GM23338 (cell line): ENCODE measurements at regions not wholly inside any gene's neighbourhood (a gene's known extent, or its start where the extent isn't known, plus 50 kb on each side); places are given as distances from the start of the nearest gene placed in this dataset.

ENCODE experiments used
- ATAC-seq: fragments of 200-7000 bp; cut with Tn5 transposase; 3 replicates; pipeline ENCODE4 v1.9.1; 2020
- DNase-seq: peaks from one replicate; pipeline ENCODE4 v3.0.0-alpha.2; 2015; ENCODE audit warnings: low spot score
- H2AFZ ChIP-seq: fragments of 200-600 bp; sonication (generic); 2 replicates; pipeline ENCODE4 v1.8.0; 2016; ENCODE audit warnings: antibody characterized with exemption, mild to moderate bottlenecking, moderate library complexity
- H3F3A ChIP-seq: fragments of 200-600 bp; sonication (generic); replicated peaks from 2 replicates; pipeline ENCODE4 v1.8.0; 2017; ENCODE audit warnings: antibody characterized with exemption, mixed run types, low read depth
- H3K27ac ChIP-seq: fragments of 200-600 bp; sonication (generic); 2 replicates; pipeline ENCODE4 v1.6.1; 2016; ENCODE audit warnings: low read depth
- H3K27me3 ChIP-seq: fragments of 200-600 bp; sonication (generic); 2 replicates; pipeline ENCODE4 v1.8.0; 2016; ENCODE audit warnings: mild to moderate bottlenecking, mixed run types, moderate library complexity; ENCODE audit not compliant: insufficient read depth
- H3K36me3 ChIP-seq: fragments of 200-600 bp; sonication (generic); 2 replicates; pipeline ENCODE4 v1.8.0; 2016; ENCODE audit warnings: mild to moderate bottlenecking; ENCODE audit not compliant: insufficient read depth
- H3K4me1 ChIP-seq: fragments of 200-600 bp; sonication (generic); 2 replicates; pipeline ENCODE4 v1.8.0; 2016; ENCODE audit warnings: mild to moderate bottlenecking, moderate library complexity; ENCODE audit not compliant: insufficient read depth
- H3K4me2 ChIP-seq: fragments of 200-600 bp; sonication (generic); 2 replicates; pipeline ENCODE4 v1.7.1; 2017; ENCODE audit warnings: mixed run types
- H3K4me3 ChIP-seq: fragments of 200-600 bp; sonication (generic); 2 replicates; pipeline ENCODE4 v1.6.1; 2016; ENCODE audit warnings: mixed run types
- H3K79me2 ChIP-seq: fragments of 200-600 bp; sonication (generic); replicated peaks from 2 replicates; pipeline ENCODE4 v1.8.0; 2017; ENCODE audit warnings: mild to moderate bottlenecking; ENCODE audit not compliant: insufficient read depth
- H3K9me2 ChIP-seq: fragments of 200-600 bp; sonication (generic); 2 replicates; pipeline ENCODE4 v1.8.0; 2017; ENCODE audit not compliant: insufficient read depth
- H4K20me1 ChIP-seq: fragments of 200-600 bp; sonication (generic); replicated peaks from 2 replicates; pipeline ENCODE4 v1.8.0; 2017; ENCODE audit warnings: mild to moderate bottlenecking; ENCODE audit not compliant: insufficient read depth
- H3K27ac Mint-ChIP-seq: 2 replicates; pipeline ENCODE4 v1.8.0; 2020; ENCODE audit warnings: inconsistent platforms, mild to moderate bottlenecking, moderate library complexity, mixed read lengths
- H3K27me3 Mint-ChIP-seq: 3 replicates; pipeline ENCODE4 v1.8.0; 2022; ENCODE audit warnings: low read depth, mild to moderate bottlenecking, moderate library complexity, mixed read lengths, inconsistent platforms; ENCODE audit not compliant: insufficient read depth, poor library complexity
- H3K36me3 Mint-ChIP-seq: 3 replicates; pipeline ENCODE4 v1.8.0; 2021; ENCODE audit warnings: low read depth, mild to moderate bottlenecking, inconsistent platforms, moderate library complexity, mixed read lengths
- H3K4me1 Mint-ChIP-seq: 3 replicates; pipeline ENCODE4 v1.8.0; 2020; ENCODE audit warnings: mild to moderate bottlenecking, inconsistent platforms, mixed read lengths
- H3K4me3 Mint-ChIP-seq: 3 replicates; pipeline ENCODE4 v1.8.0; 2021; ENCODE audit warnings: moderate library complexity, mild to moderate bottlenecking, inconsistent platforms, mixed read lengths
- H3K9me3 Mint-ChIP-seq: 3 replicates; pipeline ENCODE4 v1.8.0; 2020; ENCODE audit warnings: moderate library complexity, mild to moderate bottlenecking, inconsistent platforms, mixed read lengths
- CREB1 ChIP-seq: fragments of 250-450 bp; sonication (Bioruptor Pico); IDR thresholded peaks from 2 replicates; pipeline ENCODE4 v1.5.0; 2020; ENCODE audit warnings: low read depth, mild to moderate bottlenecking, moderate library complexity
- EZH2 ChIP-seq: fragments of 200-600 bp; sonication (generic); IDR thresholded peaks from one replicate; pipeline ENCODE4 v1.8.0; 2017; ENCODE audit warnings: antibody characterized with exemption, mild to moderate bottlenecking, low read depth; ENCODE audit not compliant: unreplicated experiment
- EZH2phosphoT487 ChIP-seq: fragments of 200-600 bp; sonication (generic); IDR thresholded peaks from one replicate; pipeline ENCODE4 v1.8.1; 2018; ENCODE audit warnings: antibody characterized with exemption; ENCODE audit not compliant: unreplicated experiment
- JUNB ChIP-seq: IDR thresholded peaks from one replicate; pipeline ENCODE4 v1.6.1; 2016; ENCODE audit warnings: antibody characterized with exemption; ENCODE audit not compliant: unreplicated experiment
- NANOG ChIP-seq: IDR thresholded peaks from 2 replicates; pipeline ENCODE4 v1.6.1; 2016; ENCODE audit warnings: antibody characterized with exemption, borderline replicate concordance
- POLR2AphosphoS5 ChIP-seq: IDR thresholded peaks from 2 replicates; pipeline ENCODE4 v1.6.1; 2016; ENCODE audit warnings: antibody characterized with exemption, low read depth
- STAT1 ChIP-seq: IDR thresholded peaks from one replicate; pipeline ENCODE4 v1.6.1; 2016; ENCODE audit warnings: antibody characterized with exemption; ENCODE audit not compliant: unreplicated experiment
- ZNF114 ChIP-seq: fragments of 250-450 bp; sonication (Bioruptor Pico); IDR thresholded peaks from 2 replicates; pipeline ENCODE4 v1.5.0; 2020; ENCODE audit warnings: mild to moderate bottlenecking, moderate library complexity
- ZNF331 ChIP-seq: fragments of 250-450 bp; sonication (Bioruptor Pico); IDR thresholded peaks from 2 replicates; pipeline ENCODE4 v1.5.0; 2020; ENCODE audit warnings: low read depth, mild to moderate bottlenecking, moderate library complexity
- TF ChIP-seq, protein P1 (sequence below): fragments of 250-450 bp; sonication (Bioruptor Pico); IDR thresholded peaks from 2 replicates; pipeline ENCODE4 v1.5.0; 2020; ENCODE audit warnings: mild to moderate bottlenecking, moderate library complexity
- TF ChIP-seq, protein P2 (sequence below), 2 experiments: fragments of 200-600 bp in 1 of 2; sonication (generic) in 1 of 2; conservative IDR thresholded peaks; 2 replicates each; pipeline versions ENCODE4 v1.5.1 to v1.6.1; 2016 to 2017; ENCODE audit warnings: antibody characterized with exemption in 2 of 2, low read depth in 2 of 2, mild to moderate bottlenecking in 2 of 2, moderate library complexity in 1 of 2
- TF ChIP-seq, protein P3 (sequence below): IDR thresholded peaks from 2 replicates; pipeline ENCODE4 v1.6.1; 2016; ENCODE audit warnings: antibody characterized with exemption
- TF ChIP-seq, protein P4 (sequence below): IDR thresholded peaks from one replicate; pipeline ENCODE4 v1.6.1; 2018; ENCODE audit warnings: antibody characterized with exemption; ENCODE audit not compliant: unreplicated experiment

DNA sequence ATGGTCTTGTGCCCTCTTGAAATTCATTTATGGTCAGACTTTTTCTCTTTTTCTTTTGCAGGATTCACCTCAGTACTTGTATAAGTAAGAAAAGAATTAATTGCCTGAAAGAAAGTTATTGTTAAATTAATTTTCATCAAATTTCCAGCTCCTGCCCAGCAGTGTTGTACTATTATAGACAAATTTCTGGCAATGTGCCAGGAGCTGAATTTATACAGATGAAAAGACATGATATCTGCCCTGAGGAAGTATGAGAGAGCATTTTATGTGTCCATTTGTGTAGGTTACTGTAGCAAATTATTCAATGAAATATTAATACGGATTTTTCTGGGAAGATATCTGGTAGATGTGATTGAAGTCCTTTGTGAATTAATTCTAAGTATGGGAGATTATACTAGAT, 2371.5 kb upstream of the TENM3 start:
- no peak for TF ChIP-seq JUNB
- TF ChIP-seq, protein P1, sequence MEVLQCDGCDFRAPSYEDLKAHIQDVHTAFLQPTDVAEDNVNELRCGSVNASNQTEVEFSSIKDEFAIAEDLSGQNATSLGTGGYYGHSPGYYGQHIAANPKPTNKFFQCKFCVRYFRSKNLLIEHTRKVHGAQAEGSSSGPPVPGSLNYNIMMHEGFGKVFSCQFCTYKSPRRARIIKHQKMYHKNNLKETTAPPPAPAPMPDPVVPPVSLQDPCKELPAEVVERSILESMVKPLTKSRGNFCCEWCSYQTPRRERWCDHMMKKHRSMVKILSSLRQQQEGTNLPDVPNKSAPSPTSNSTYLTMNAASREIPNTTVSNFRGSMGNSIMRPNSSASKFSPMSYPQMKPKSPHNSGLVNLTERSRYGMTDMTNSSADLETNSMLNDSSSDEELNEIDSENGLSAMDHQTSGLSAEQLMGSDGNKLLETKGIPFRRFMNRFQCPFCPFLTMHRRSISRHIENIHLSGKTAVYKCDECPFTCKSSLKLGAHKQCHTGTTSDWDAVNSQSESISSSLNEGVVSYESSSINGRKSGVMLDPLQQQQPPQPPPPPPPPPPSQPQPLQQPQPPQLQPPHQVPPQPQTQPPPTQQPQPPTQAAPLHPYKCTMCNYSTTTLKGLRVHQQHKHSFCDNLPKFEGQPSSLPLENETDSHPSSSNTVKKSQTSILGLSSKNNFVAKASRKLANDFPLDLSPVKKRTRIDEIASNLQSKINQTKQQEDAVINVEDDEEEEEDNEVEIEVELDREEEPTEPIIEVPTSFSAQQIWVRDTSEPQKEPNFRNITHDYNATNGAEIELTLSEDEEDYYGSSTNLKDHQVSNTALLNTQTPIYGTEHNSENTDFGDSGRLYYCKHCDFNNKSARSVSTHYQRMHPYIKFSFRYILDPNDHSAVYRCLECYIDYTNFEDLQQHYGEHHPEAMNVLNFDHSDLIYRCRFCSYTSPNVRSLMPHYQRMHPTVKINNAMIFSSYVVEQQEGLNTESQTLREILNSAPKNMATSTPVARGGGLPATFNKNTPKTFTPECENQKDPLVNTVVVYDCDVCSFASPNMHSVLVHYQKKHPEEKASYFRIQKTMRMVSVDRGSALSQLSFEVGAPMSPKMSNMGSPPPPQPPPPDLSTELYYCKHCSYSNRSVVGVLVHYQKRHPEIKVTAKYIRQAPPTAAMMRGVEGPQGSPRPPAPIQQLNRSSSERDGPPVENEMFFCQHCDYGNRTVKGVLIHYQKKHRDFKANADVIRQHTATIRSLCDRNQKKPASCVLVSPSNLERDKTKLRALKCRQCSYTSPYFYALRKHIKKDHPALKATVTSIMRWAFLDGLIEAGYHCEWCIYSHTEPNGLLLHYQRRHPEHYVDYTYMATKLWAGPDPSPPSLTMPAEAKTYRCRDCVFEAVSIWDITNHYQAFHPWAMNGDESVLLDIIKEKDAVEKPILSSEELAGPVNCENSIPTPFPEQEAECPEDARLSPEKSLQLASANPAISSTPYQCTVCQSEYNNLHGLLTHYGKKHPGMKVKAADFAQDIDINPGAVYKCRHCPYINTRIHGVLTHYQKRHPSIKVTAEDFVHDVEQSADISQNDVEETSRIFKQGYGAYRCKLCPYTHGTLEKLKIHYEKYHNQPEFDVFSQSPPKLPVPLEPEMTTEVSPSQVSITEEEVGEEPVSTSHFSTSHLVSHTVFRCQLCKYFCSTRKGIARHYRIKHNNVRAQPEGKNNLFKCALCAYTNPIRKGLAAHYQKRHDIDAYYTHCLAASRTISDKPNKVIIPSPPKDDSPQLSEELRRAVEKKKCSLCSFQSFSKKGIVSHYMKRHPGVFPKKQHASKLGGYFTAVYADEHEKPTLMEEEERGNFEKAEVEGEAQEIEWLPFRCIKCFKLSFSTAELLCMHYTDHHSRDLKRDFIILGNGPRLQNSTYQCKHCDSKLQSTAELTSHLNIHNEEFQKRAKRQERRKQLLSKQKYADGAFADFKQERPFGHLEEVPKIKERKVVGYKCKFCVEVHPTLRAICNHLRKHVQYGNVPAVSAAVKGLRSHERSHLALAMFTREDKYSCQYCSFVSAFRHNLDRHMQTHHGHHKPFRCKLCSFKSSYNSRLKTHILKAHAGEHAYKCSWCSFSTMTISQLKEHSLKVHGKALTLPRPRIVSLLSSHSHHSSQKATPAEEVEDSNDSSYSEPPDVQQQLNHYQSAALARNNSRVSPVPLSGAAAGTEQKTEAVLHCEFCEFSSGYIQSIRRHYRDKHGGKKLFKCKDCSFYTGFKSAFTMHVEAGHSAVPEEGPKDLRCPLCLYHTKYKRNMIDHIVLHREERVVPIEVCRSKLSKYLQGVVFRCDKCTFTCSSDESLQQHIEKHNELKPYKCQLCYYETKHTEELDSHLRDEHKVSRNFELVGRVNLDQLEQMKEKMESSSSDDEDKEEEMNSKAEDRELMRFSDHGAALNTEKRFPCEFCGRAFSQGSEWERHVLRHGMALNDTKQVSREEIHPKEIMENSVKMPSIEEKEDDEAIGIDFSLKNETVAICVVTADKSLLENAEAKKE (CRISPR knock-in tag): no peak
- TF ChIP-seq, protein P2, sequence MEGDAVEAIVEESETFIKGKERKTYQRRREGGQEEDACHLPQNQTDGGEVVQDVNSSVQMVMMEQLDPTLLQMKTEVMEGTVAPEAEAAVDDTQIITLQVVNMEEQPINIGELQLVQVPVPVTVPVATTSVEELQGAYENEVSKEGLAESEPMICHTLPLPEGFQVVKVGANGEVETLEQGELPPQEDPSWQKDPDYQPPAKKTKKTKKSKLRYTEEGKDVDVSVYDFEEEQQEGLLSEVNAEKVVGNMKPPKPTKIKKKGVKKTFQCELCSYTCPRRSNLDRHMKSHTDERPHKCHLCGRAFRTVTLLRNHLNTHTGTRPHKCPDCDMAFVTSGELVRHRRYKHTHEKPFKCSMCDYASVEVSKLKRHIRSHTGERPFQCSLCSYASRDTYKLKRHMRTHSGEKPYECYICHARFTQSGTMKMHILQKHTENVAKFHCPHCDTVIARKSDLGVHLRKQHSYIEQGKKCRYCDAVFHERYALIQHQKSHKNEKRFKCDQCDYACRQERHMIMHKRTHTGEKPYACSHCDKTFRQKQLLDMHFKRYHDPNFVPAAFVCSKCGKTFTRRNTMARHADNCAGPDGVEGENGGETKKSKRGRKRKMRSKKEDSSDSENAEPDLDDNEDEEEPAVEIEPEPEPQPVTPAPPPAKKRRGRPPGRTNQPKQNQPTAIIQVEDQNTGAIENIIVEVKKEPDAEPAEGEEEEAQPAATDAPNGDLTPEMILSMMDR (conservative IDR thresholded peaks at IDR 0.05; ENCODE audit: low read depth in 2 of 2): no peak
- TF ChIP-seq, protein P3, sequence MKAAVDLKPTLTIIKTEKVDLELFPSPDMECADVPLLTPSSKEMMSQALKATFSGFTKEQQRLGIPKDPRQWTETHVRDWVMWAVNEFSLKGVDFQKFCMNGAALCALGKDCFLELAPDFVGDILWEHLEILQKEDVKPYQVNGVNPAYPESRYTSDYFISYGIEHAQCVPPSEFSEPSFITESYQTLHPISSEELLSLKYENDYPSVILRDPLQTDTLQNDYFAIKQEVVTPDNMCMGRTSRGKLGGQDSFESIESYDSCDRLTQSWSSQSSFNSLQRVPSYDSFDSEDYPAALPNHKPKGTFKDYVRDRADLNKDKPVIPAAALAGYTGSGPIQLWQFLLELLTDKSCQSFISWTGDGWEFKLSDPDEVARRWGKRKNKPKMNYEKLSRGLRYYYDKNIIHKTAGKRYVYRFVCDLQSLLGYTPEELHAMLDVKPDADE: no peak
- TF ChIP-seq ZNF114 (CRISPR knock-in tag): no peak
- TF ChIP-seq, protein P4, sequence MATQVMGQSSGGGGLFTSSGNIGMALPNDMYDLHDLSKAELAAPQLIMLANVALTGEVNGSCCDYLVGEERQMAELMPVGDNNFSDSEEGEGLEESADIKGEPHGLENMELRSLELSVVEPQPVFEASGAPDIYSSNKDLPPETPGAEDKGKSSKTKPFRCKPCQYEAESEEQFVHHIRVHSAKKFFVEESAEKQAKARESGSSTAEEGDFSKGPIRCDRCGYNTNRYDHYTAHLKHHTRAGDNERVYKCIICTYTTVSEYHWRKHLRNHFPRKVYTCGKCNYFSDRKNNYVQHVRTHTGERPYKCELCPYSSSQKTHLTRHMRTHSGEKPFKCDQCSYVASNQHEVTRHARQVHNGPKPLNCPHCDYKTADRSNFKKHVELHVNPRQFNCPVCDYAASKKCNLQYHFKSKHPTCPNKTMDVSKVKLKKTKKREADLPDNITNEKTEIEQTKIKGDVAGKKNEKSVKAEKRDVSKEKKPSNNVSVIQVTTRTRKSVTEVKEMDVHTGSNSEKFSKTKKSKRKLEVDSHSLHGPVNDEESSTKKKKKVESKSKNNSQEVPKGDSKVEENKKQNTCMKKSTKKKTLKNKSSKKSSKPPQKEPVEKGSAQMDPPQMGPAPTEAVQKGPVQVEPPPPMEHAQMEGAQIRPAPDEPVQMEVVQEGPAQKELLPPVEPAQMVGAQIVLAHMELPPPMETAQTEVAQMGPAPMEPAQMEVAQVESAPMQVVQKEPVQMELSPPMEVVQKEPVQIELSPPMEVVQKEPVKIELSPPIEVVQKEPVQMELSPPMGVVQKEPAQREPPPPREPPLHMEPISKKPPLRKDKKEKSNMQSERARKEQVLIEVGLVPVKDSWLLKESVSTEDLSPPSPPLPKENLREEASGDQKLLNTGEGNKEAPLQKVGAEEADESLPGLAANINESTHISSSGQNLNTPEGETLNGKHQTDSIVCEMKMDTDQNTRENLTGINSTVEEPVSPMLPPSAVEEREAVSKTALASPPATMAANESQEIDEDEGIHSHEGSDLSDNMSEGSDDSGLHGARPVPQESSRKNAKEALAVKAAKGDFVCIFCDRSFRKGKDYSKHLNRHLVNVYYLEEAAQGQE: no peak
- TF ChIP-seq POLR2AphosphoS5: no peak
- no peak for TF ChIP-seq CREB1
- TF ChIP-seq STAT1: no peak
- TF ChIP-seq EZH2: no peak
- no peak for TF ChIP-seq EZH2phosphoT487
- TF ChIP-seq NANOG: no peak
- no peak for TF ChIP-seq ZNF331
- Histone ChIP-seq H3K27ac (no peak overlapping the region), H2AFZ (no peak overlapping the region), H3K4me2 (no peak overlapping the region), H3K36me3 (no peaks in the 10 kb centered on the region), H3K79me2 (no peaks in the 10 kb centered on the region), H3F3A (no peaks in the 10 kb centered on the region), H4K20me1 (no peaks in the 10 kb centered on the region), H3K27me3 (no peaks in the 10 kb centered on the region), H3K9me2 (no peaks in the 10 kb centered on the region), H3K4me3 (no peak overlapping the region), H3K4me1 (no peaks in the 10 kb centered on the region)
- Mint-ChIP-seq H3K4me3 (no peak overlapping the region), H3K27ac (no peak overlapping the region), H3K27me3 (no peaks in the 10 kb centered on the region), H3K36me3 (no peaks in the 10 kb centered on the region), H3K4me1 (no peaks in the 10 kb centered on the region), H3K9me3 (no peaks in the 10 kb centered on the region)
- ATAC-seq: no peak
- DNase-seq: no peak
